HEK293T (cell line): ENCODE measurements at regions not wholly inside any gene's neighbourhood (a gene's known extent, or its start where the extent isn't known, plus 50 kb on each side); places are given as distances from the start of the nearest gene placed in this dataset.

Source experiments
- BHLHE40 ChIP-seq: fragments of 450-650 bp; IDR thresholded peaks from 2 replicates; pipeline ENCODE4 v1.6.1; 2016; ENCODE audit warnings: mild to moderate bottlenecking, moderate library complexity, borderline replicate concordance
- FOXA1 ChIP-seq: fragments of 450-650 bp; IDR thresholded peaks from 2 replicates; pipeline ENCODE4 v1.6.1; 2016; ENCODE audit warnings: mild to moderate bottlenecking
- FOXM1 ChIP-seq: fragments of 450-650 bp; IDR thresholded peaks from 2 replicates; pipeline ENCODE4 v1.6.1; 2017; ENCODE audit warnings: mild to moderate bottlenecking, borderline replicate concordance
- HDGF ChIP-seq: fragments of 450-650 bp; IDR thresholded peaks from 2 replicates; pipeline ENCODE4 v1.6.1; 2017; ENCODE audit warnings: antibody characterized with exemption, borderline replicate concordance
- LEF1 ChIP-seq: fragments of 450-650 bp; IDR thresholded peaks from 2 replicates; pipeline ENCODE4 v1.6.1; 2017; ENCODE audit warnings: mild to moderate bottlenecking, borderline replicate concordance
- SP1 ChIP-seq: fragments of 450-650 bp; IDR thresholded peaks from 2 replicates; pipeline ENCODE4 v1.6.1; 2017
- SUZ12 ChIP-seq: fragments of 450-650 bp; IDR thresholded peaks from 2 replicates; pipeline ENCODE4 v1.6.1; 2016; ENCODE audit warnings: mild to moderate bottlenecking
- ZNF384 ChIP-seq: fragments of 450-650 bp; IDR thresholded peaks from 2 replicates; pipeline ENCODE4 v1.6.1; 2016
- TF ChIP-seq, protein P1 (sequence below): fragments of 450-650 bp; IDR thresholded peaks from 2 replicates; pipeline ENCODE4 v1.6.1; 2016

DNA sequence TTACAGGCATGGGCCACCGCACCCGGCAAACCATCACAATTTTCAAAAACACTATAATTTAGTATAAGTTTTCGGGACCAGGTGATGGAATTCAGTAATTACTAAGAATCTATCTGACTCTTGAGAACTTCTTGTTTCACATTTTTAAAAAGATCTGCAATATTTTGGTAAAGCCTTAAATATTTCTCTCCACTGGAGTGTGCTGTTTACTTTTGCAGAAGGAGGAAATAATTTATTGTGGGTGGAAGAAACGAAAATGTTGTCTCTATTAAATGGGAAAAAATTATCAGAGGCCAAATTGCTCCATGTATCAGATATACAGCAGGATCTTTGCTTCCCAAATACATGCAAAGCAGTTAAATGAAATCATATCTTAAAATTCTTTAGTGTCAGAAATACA is 566.8 kb upstream of the CYLC2 start:
- TF ChIP-seq LEF1 = no peak
- TF ChIP-seq SP1 = no peak
- TF ChIP-seq FOXA1 = no peak
- no peak for TF ChIP-seq ZNF384
- TF ChIP-seq SUZ12 = no peak
- TF ChIP-seq HDGF = no peak
- TF ChIP-seq, protein P1, sequence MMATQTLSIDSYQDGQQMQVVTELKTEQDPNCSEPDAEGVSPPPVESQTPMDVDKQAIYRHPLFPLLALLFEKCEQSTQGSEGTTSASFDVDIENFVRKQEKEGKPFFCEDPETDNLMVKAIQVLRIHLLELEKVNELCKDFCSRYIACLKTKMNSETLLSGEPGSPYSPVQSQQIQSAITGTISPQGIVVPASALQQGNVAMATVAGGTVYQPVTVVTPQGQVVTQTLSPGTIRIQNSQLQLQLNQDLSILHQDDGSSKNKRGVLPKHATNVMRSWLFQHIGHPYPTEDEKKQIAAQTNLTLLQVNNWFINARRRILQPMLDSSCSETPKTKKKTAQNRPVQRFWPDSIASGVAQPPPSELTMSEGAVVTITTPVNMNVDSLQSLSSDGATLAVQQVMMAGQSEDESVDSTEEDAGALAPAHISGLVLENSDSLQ = no peak
- no peak for TF ChIP-seq FOXM1
- no peak for TF ChIP-seq BHLHE40
